ENCODE measurements at regions not wholly inside any gene's neighbourhood (a gene's known extent, or its start where the extent isn't known, plus 50 kb on each side); places are given as distances from the start of the nearest gene placed in this dataset.

DNA sequence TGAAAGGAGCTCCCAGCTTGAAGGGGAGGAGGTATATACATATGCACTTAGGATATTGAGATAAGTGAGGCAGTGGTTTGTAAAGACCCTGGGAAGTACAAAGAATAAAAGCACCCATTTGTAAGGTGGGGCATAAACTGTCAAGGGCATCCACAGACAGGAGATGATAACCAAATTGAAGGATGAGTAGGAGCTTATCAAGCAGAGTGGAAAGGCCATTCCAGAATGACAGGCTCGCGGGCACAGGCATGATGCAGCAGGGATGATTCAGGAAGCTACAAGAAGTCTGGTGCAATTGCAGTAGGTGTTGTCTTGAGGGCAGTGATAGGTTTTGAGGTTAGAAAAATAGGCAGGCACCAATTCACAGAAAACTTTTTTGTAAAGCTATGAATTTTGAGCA lies 504.8 kb downstream of the PIK3C3 start:
- WGBS (ENCODE audit: insufficient coverage, low coverage, missing lambda C conversion rate): 0% methylated on average over 2 of the region's 2 CpGs
- Histone ChIP-seq H3K36me3 (ENCODE audit: control insufficient read depth, insufficient read depth, low read length) (no peaks in the 10 kb centered on the region), H3K9ac (ENCODE audit: insufficient read depth in 1 of 2, low read depth in 2 of 2, low read length in 2 of 2) (no peak overlapping the region), H3K79me2 (ENCODE audit: control insufficient read depth, insufficient read depth, low read length) (no peaks in the 10 kb centered on the region), H2AFZ (ENCODE audit: low read depth, low read length) (no peak overlapping the region), H3K4me1 (replicated peaks in 1 of 2; ENCODE audit: control insufficient read depth in 2 of 2, insufficient read depth in 2 of 2, low read length in 2 of 2) (no peaks in the 10 kb centered on the region), H3K4me3 (no peak overlapping the region), H3K9me1 (ENCODE audit: control insufficient read depth, insufficient read depth, low read length) (no peaks in the 10 kb centered on the region), H4K20me1 (replicated peaks; ENCODE audit: control insufficient read depth, insufficient read depth, low read length) (no peaks in the 10 kb centered on the region), H3K27ac (ENCODE audit: extremely low read depth, low read depth, low read length) (no peak overlapping the region), H3K9me3 (replicated peaks; ENCODE audit: control insufficient read depth, insufficient read depth, low read depth, low read length) (no peaks in the 10 kb centered on the region), H3K27me3 (ENCODE audit: control insufficient read depth in 2 of 2, insufficient read depth in 2 of 2, low read length in 2 of 2) (no peaks in the 10 kb centered on the region), H3K4me2 (ENCODE audit: insufficient read depth, low read length) (no peak overlapping the region)
- in situ Hi-C loops (cut with MboI) (no loop called here), intact Hi-C loops (cut with micrococcal nuclease) (no loop called here)
- DNase-seq (ENCODE audit: extremely low read depth in 1 of 4, low spot score in 3 of 4): no peak
- no TSS peak for BruUV-seq (replicated peaks)
- TF ChIP-seq SRSF7 (optimal IDR thresholded peaks at IDR 0.05; ENCODE audit: low read depth, low read length): no peak
- TF ChIP-seq ZNF699 (CRISPR knock-in tag; IDR thresholded peaks at IDR 0.05; ENCODE audit: insufficient replicate concordance): no peak
- TF ChIP-seq ZNF232 (CRISPR knock-in tag; IDR thresholded peaks at IDR 0.05): no peak
- TF ChIP-seq TAF9B (IDR thresholded peaks at IDR 0.05; ENCODE audit: partially characterized antibody): no peak
- TF ChIP-seq SMARCB1 (IDR thresholded peaks at IDR 0.05; ENCODE audit: insufficient read length, low read depth): no peak
- TF ChIP-seq BRCA1 (IDR thresholded peaks at IDR 0.05): no peak
- TF ChIP-seq BRCA1 (CRISPR knock-in tag; IDR thresholded peaks at IDR 0.05): no peak
- TF ChIP-seq ZNF583 (CRISPR knock-in tag; IDR thresholded peaks at IDR 0.05): no peak
- no peak for TF ChIP-seq ZNF507 (tag; conservative IDR thresholded peaks at IDR 0.05)
- TF ChIP-seq, protein P1, sequence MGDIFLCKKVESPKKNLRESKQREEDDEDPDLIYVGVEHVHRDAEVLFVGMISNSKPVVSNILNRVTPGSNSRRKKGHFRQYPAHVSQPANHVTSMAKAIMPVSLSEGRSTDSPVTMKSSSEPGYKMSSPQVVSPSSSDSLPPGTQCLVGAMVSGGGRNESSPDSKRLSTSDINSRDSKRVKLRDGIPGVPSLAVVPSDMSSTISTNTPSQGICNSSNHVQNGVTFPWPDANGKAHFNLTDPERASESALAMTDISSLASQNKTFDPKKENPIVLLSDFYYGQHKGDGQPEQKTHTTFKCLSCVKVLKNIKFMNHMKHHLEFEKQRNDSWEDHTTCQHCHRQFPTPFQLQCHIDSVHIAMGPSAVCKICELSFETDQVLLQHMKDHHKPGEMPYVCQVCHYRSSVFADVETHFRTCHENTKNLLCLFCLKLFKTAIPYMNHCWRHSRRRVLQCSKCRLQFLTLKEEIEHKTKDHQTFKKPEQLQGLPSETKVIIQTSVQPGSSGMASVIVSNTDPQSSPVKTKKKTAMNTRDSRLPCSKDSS (IDR thresholded peaks at IDR 0.05; ENCODE audit: low read depth, partially characterized antibody): no peak
- no peak for TF ChIP-seq TGIF2 (CRISPR knock-in tag; IDR thresholded peaks at IDR 0.05)
- no peak for TF ChIP-seq SP2 (IDR thresholded peaks at IDR 0.05; ENCODE audit: extremely low read depth, low read depth, low read length, poor library complexity, severe bottlenecking)
- TF ChIP-seq SAFB (IDR thresholded peaks at IDR 0.05; ENCODE audit: borderline replicate concordance, low read depth, low read length): no peak
- TF ChIP-seq, protein P2, sequence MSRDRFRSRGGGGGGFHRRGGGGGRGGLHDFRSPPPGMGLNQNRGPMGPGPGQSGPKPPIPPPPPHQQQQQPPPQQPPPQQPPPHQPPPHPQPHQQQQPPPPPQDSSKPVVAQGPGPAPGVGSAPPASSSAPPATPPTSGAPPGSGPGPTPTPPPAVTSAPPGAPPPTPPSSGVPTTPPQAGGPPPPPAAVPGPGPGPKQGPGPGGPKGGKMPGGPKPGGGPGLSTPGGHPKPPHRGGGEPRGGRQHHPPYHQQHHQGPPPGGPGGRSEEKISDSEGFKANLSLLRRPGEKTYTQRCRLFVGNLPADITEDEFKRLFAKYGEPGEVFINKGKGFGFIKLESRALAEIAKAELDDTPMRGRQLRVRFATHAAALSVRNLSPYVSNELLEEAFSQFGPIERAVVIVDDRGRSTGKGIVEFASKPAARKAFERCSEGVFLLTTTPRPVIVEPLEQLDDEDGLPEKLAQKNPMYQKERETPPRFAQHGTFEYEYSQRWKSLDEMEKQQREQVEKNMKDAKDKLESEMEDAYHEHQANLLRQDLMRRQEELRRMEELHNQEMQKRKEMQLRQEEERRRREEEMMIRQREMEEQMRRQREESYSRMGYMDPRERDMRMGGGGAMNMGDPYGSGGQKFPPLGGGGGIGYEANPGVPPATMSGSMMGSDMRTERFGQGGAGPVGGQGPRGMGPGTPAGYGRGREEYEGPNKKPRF (IDR thresholded peaks at IDR 0.05; ENCODE audit: low read depth, low read length): no peak
- CTCF ChIA-PET (ENCODE audit: low intra/inter-chr PET ratio): no interaction called here
- no peak for FAIRE-seq
- ATAC-seq: no peak
- POLR2A ChIA-PET: no interaction called here
